GM19438 (cell line): ENCODE measurements at regions not wholly inside any gene's neighbourhood (a gene's known extent, or its start where the extent isn't known, plus 50 kb on each side); places are given as distances from the start of the nearest gene placed in this dataset.

ENCODE experiments used
- ATAC-seq: cut with Tn5 transposase; IDR thresholded peaks from one replicate; pipeline ENCODE4 v1.9.1; 2021; ENCODE audit warnings: low read depth; ENCODE audit not compliant: unreplicated experiment

GRCh38 chr4:186927624-186928023 is 204.0 kb upstream of the FAT1 start:
- ATAC-seq = no peak

- ATAC-seq = no peak
Observed at GRCh38 chr4:186930024-186930423, 206.4 kb upstream of the FAT1 start.

- ATAC-seq = no peak
Observed at GRCh38 chr4:186931519-186931918, 207.9 kb upstream of the FAT1 start.

GRCh38 chr4:186932196-186932595 is 208.5 kb upstream of the FAT1 start:
- no peak for ATAC-seq

GRCh38 chr4:186932631-186933187 is 209.1 kb upstream of the FAT1 start:
- no peak for ATAC-seq

GRCh38 chr4:186934244-186934643 is 210.6 kb upstream of the FAT1 start:
- ATAC-seq = no peak

GRCh38 chr4:186934841-186935443 is 211.3 kb upstream of the FAT1 start:
- ATAC-seq = no peak

- ATAC-seq = no peak
Observed at GRCh38 chr4:186935901-186936300, 212.2 kb upstream of the FAT1 start.

GRCh38 chr4:186936496-186937375 is 213.1 kb upstream of the FAT1 start:
- ATAC-seq = no peak

- ATAC-seq = no peak
Observed at GRCh38 chr4:186939226-186939625, 215.6 kb upstream of the FAT1 start.

- no peak for ATAC-seq
Observed at GRCh38 chr4:186939766-186940165, 216.1 kb upstream of the FAT1 start.

GRCh38 chr4:186940476-186940875 is 216.8 kb upstream of the FAT1 start:
- ATAC-seq = no peak

GRCh38 chr4:186942758-186943377 is 219.2 kb upstream of the FAT1 start:
- ATAC-seq = no peak

- ATAC-seq = no peak
Observed at GRCh38 chr4:186943411-186943810, 219.8 kb upstream of the FAT1 start.

- no peak for ATAC-seq
Observed at GRCh38 chr4:186946136-186946535, 222.5 kb upstream of the FAT1 start.

- no peak for ATAC-seq
Observed at GRCh38 chr4:186946682-186947294, 223.1 kb upstream of the FAT1 start.

- no peak for ATAC-seq
Observed at GRCh38 chr4:186948361-186949242, 224.9 kb upstream of the FAT1 start.

- ATAC-seq = no peak
Observed at GRCh38 chr4:186949847-186950246, 226.2 kb upstream of the FAT1 start.

GRCh38 chr4:186952709-186953108 is 229.1 kb upstream of the FAT1 start:
- no peak for ATAC-seq
